OCI-M1 (cell line): ENCODE measurements at regions not wholly inside any gene's neighbourhood (a gene's known extent, or its start where the extent isn't known, plus 50 kb on each side); places are given as distances from the start of the nearest gene placed in this dataset.

Experiments used
- DNase-seq: peaks from one replicate; lab custom pipeline; 2025; lab: John Stamatoyannopoulos, UW

GRCh38 chr19:34109596-34109995 lies 62.7 kb upstream of the LSM14A start:
- DNase-seq = no peak

- DNase-seq = no peak
These were observed 53.2 kb upstream of the LSM14A start for GRCh38 chr19:34118879-34119748.

DNA sequence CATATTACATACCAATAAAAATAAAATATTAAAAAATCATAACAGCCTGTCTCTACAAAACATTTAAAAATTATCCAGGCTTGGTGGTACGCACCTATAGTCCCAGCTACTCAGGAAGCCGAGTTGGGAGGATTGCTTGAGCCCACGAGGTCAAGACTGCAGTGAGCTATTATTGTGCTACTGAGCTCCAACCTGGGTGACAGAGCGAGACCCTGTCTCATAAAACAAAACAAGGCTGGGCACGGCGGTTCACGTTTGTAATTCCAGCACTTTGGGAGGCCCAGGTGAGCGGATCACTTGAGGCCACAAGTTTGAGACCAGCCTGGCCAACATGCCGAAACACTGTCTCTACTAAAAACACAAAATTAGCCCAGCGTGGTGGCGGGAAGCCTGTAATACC lies 52.2 kb upstream of the LSM14A start:
- DNase-seq = no peak

DNA sequence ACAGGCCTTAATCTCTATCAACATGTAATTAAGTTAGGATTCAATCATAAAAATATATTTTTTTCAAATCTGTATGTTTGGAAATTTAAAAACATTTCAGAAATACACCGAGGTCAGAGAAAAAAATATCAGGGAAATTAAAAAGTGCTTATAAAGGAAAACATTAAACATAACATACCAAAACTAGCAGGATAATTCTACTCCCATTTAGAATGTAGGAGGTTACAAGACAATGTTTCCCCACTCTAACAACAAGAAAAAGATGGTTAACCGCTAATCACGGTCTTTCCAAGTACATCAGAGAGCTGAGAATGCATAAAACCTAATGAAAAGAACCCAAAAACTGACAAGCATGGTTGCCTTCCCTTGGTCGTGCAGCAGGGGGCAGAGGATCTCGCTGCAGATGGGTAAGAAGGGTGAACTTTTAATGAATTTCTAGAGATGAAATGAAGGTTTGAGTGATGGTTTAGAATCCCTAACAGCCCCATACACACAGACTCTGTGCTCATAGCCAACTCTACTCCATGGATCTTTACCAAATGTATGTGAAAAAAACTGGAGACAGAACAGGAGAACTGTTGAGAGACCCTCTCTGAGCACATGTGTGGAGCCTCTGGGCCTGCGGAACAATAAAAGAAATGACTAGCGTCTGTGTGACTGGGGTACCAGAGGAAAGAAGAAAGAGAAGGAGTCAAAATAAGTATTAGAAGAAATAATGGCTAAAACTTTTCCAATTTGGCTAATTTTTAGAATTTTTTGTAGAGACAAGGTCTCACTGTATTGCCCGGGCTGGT lies 51.3 kb upstream of the LSM14A start:
- DNase-seq = peak; percentile 74
